GM23338 (cell line): ENCODE measurements at regions not wholly inside any gene's neighbourhood (a gene's known extent, or its start where the extent isn't known, plus 50 kb on each side); places are given as distances from the start of the nearest gene placed in this dataset.

Source experiments
- ATAC-seq: fragments of 200-7000 bp; cut with Tn5 transposase; 3 replicates; pipeline ENCODE4 v1.9.1; 2020
- DNase-seq: peaks from one replicate; pipeline ENCODE4 v3.0.0-alpha.2; 2015; ENCODE audit warnings: low spot score
- H2AFZ ChIP-seq: fragments of 200-600 bp; sonication (generic); 2 replicates; pipeline ENCODE4 v1.8.0; 2016; ENCODE audit warnings: antibody characterized with exemption, mild to moderate bottlenecking, moderate library complexity
- H3F3A ChIP-seq: fragments of 200-600 bp; sonication (generic); replicated peaks from 2 replicates; pipeline ENCODE4 v1.8.0; 2017; ENCODE audit warnings: antibody characterized with exemption, mixed run types, low read depth
- H3K27ac ChIP-seq: fragments of 200-600 bp; sonication (generic); 2 replicates; pipeline ENCODE4 v1.6.1; 2016; ENCODE audit warnings: low read depth
- H3K27me3 ChIP-seq: fragments of 200-600 bp; sonication (generic); 2 replicates; pipeline ENCODE4 v1.8.0; 2016; ENCODE audit warnings: mild to moderate bottlenecking, mixed run types, moderate library complexity; ENCODE audit not compliant: insufficient read depth
- H3K36me3 ChIP-seq: fragments of 200-600 bp; sonication (generic); 2 replicates; pipeline ENCODE4 v1.8.0; 2016; ENCODE audit warnings: mild to moderate bottlenecking; ENCODE audit not compliant: insufficient read depth
- H3K4me1 ChIP-seq: fragments of 200-600 bp; sonication (generic); 2 replicates; pipeline ENCODE4 v1.8.0; 2016; ENCODE audit warnings: mild to moderate bottlenecking, moderate library complexity; ENCODE audit not compliant: insufficient read depth
- H3K4me2 ChIP-seq: fragments of 200-600 bp; sonication (generic); 2 replicates; pipeline ENCODE4 v1.7.1; 2017; ENCODE audit warnings: mixed run types
- H3K4me3 ChIP-seq: fragments of 200-600 bp; sonication (generic); 2 replicates; pipeline ENCODE4 v1.6.1; 2016; ENCODE audit warnings: mixed run types
- H3K79me2 ChIP-seq: fragments of 200-600 bp; sonication (generic); replicated peaks from 2 replicates; pipeline ENCODE4 v1.8.0; 2017; ENCODE audit warnings: mild to moderate bottlenecking; ENCODE audit not compliant: insufficient read depth
- H3K9me2 ChIP-seq: fragments of 200-600 bp; sonication (generic); 2 replicates; pipeline ENCODE4 v1.8.0; 2017; ENCODE audit not compliant: insufficient read depth
- H4K20me1 ChIP-seq: fragments of 200-600 bp; sonication (generic); replicated peaks from 2 replicates; pipeline ENCODE4 v1.8.0; 2017; ENCODE audit warnings: mild to moderate bottlenecking; ENCODE audit not compliant: insufficient read depth
- H3K27ac Mint-ChIP-seq: 2 replicates; pipeline ENCODE4 v1.8.0; 2020; ENCODE audit warnings: inconsistent platforms, mild to moderate bottlenecking, moderate library complexity, mixed read lengths
- H3K27me3 Mint-ChIP-seq: 3 replicates; pipeline ENCODE4 v1.8.0; 2022; ENCODE audit warnings: low read depth, mild to moderate bottlenecking, moderate library complexity, mixed read lengths, inconsistent platforms; ENCODE audit not compliant: insufficient read depth, poor library complexity
- H3K36me3 Mint-ChIP-seq: 3 replicates; pipeline ENCODE4 v1.8.0; 2021; ENCODE audit warnings: low read depth, mild to moderate bottlenecking, inconsistent platforms, moderate library complexity, mixed read lengths
- H3K4me1 Mint-ChIP-seq: 3 replicates; pipeline ENCODE4 v1.8.0; 2020; ENCODE audit warnings: mild to moderate bottlenecking, inconsistent platforms, mixed read lengths
- H3K4me3 Mint-ChIP-seq: 3 replicates; pipeline ENCODE4 v1.8.0; 2021; ENCODE audit warnings: moderate library complexity, mild to moderate bottlenecking, inconsistent platforms, mixed read lengths
- H3K9me3 Mint-ChIP-seq: 3 replicates; pipeline ENCODE4 v1.8.0; 2020; ENCODE audit warnings: moderate library complexity, mild to moderate bottlenecking, inconsistent platforms, mixed read lengths
- EZH2 ChIP-seq: fragments of 200-600 bp; sonication (generic); IDR thresholded peaks from one replicate; pipeline ENCODE4 v1.8.0; 2017; ENCODE audit warnings: antibody characterized with exemption, mild to moderate bottlenecking, low read depth; ENCODE audit not compliant: unreplicated experiment
- EZH2phosphoT487 ChIP-seq: fragments of 200-600 bp; sonication (generic); IDR thresholded peaks from one replicate; pipeline ENCODE4 v1.8.1; 2018; ENCODE audit warnings: antibody characterized with exemption; ENCODE audit not compliant: unreplicated experiment
- JUNB ChIP-seq: IDR thresholded peaks from one replicate; pipeline ENCODE4 v1.6.1; 2016; ENCODE audit warnings: antibody characterized with exemption; ENCODE audit not compliant: unreplicated experiment
- NANOG ChIP-seq: IDR thresholded peaks from 2 replicates; pipeline ENCODE4 v1.6.1; 2016; ENCODE audit warnings: antibody characterized with exemption, borderline replicate concordance
- POLR2AphosphoS5 ChIP-seq: IDR thresholded peaks from 2 replicates; pipeline ENCODE4 v1.6.1; 2016; ENCODE audit warnings: antibody characterized with exemption, low read depth
- STAT1 ChIP-seq: IDR thresholded peaks from one replicate; pipeline ENCODE4 v1.6.1; 2016; ENCODE audit warnings: antibody characterized with exemption; ENCODE audit not compliant: unreplicated experiment
- ZNF114 ChIP-seq: fragments of 250-450 bp; sonication (Bioruptor Pico); IDR thresholded peaks from 2 replicates; pipeline ENCODE4 v1.5.0; 2020; ENCODE audit warnings: mild to moderate bottlenecking, moderate library complexity
- ZNF331 ChIP-seq: fragments of 250-450 bp; sonication (Bioruptor Pico); IDR thresholded peaks from 2 replicates; pipeline ENCODE4 v1.5.0; 2020; ENCODE audit warnings: low read depth, mild to moderate bottlenecking, moderate library complexity
- TF ChIP-seq, protein P1 (sequence below): IDR thresholded peaks from one replicate; pipeline ENCODE4 v1.6.1; 2018; ENCODE audit warnings: antibody characterized with exemption; ENCODE audit not compliant: unreplicated experiment
- TF ChIP-seq, protein P2 (sequence below): IDR thresholded peaks from 2 replicates; pipeline ENCODE4 v1.6.1; 2016; ENCODE audit warnings: antibody characterized with exemption

- TF ChIP-seq, protein P1, sequence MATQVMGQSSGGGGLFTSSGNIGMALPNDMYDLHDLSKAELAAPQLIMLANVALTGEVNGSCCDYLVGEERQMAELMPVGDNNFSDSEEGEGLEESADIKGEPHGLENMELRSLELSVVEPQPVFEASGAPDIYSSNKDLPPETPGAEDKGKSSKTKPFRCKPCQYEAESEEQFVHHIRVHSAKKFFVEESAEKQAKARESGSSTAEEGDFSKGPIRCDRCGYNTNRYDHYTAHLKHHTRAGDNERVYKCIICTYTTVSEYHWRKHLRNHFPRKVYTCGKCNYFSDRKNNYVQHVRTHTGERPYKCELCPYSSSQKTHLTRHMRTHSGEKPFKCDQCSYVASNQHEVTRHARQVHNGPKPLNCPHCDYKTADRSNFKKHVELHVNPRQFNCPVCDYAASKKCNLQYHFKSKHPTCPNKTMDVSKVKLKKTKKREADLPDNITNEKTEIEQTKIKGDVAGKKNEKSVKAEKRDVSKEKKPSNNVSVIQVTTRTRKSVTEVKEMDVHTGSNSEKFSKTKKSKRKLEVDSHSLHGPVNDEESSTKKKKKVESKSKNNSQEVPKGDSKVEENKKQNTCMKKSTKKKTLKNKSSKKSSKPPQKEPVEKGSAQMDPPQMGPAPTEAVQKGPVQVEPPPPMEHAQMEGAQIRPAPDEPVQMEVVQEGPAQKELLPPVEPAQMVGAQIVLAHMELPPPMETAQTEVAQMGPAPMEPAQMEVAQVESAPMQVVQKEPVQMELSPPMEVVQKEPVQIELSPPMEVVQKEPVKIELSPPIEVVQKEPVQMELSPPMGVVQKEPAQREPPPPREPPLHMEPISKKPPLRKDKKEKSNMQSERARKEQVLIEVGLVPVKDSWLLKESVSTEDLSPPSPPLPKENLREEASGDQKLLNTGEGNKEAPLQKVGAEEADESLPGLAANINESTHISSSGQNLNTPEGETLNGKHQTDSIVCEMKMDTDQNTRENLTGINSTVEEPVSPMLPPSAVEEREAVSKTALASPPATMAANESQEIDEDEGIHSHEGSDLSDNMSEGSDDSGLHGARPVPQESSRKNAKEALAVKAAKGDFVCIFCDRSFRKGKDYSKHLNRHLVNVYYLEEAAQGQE, result no peak
- no peak for TF ChIP-seq ZNF114
- TF ChIP-seq JUNB, result no peak
- TF ChIP-seq EZH2phosphoT487, result no peak
- no peak for TF ChIP-seq POLR2AphosphoS5
- no peak for TF ChIP-seq EZH2
- TF ChIP-seq, protein P2, sequence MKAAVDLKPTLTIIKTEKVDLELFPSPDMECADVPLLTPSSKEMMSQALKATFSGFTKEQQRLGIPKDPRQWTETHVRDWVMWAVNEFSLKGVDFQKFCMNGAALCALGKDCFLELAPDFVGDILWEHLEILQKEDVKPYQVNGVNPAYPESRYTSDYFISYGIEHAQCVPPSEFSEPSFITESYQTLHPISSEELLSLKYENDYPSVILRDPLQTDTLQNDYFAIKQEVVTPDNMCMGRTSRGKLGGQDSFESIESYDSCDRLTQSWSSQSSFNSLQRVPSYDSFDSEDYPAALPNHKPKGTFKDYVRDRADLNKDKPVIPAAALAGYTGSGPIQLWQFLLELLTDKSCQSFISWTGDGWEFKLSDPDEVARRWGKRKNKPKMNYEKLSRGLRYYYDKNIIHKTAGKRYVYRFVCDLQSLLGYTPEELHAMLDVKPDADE, result no peak
- no peak for TF ChIP-seq NANOG
- TF ChIP-seq ZNF331 (CRISPR knock-in tag), result no peak
- no peak for TF ChIP-seq STAT1
These were observed 103.1 kb downstream of the IER5 start (continued) for GRCh38 chr1:181191494-181192040.

DNA sequence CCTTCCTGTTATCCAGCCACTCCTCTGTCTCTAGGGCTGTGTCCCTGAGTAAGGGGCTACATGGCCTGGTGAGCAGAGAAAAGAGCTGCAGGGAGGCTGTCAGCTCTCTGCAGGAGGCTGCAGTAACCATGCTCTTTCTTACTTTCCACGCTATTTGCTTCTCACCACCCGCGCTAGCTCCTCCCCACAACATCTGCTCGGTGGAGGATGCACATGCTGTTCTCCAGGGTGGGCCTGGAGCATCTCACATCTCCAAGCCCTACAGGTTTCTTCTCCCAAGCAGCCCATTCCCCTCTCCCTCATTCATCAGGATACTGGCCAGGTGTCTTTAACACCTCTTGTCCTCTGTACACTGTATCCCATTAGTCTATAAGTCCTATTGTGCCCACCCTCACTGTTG is 103.8 kb downstream of the IER5 start:
- H3K4me2 ChIP-seq, result no peak overlapping the region
- H3K4me1 Mint-ChIP-seq, result no peaks in the 10 kb centered on the region; the same call in 2 of the 3 replicates
- no peak overlapping the region for H3K27ac ChIP-seq
- no peak overlapping the region for H3K4me3 Mint-ChIP-seq
- no peaks in the 10 kb centered on the region for H3K79me2 ChIP-seq
- H3K27ac Mint-ChIP-seq, result no peak overlapping the region
- H3K27me3 Mint-ChIP-seq, result peaks cover 6% of the 10 kb centered on the region
- H4K20me1 ChIP-seq, result no peaks in the 10 kb centered on the region
- H3K36me3 ChIP-seq, result no peaks in the 10 kb centered on the region
- no peak for DNase-seq
- H3K27me3 ChIP-seq, result peaks cover 12% of the 10 kb centered on the region
- H3K9me2 ChIP-seq, result no peaks in the 10 kb centered on the region; the same call in 1 of the 2 replicates
- H2AFZ ChIP-seq, result no peak overlapping the region
- ATAC-seq, result no peak
- H3K4me3 ChIP-seq, result no peak overlapping the region
- peaks cover 10% of the 10 kb centered on the region for H3K9me3 Mint-ChIP-seq
- H3K4me1 ChIP-seq, result no peaks in the 10 kb centered on the region
- no peaks in the 10 kb centered on the region; the same call in 2 of the 3 replicates for H3K36me3 Mint-ChIP-seq
- H3F3A ChIP-seq, result no peaks in the 10 kb centered on the region
- TF ChIP-seq NANOG (no peak), POLR2AphosphoS5 (no peak), EZH2phosphoT487 (no peak), JUNB (no peak), ZNF331 (CRISPR knock-in tag) (no peak), STAT1 (no peak)
- TF ChIP-seq, protein P1, result no peak
